GM18861 (cell line): ENCODE measurements at regions not wholly inside any gene's neighbourhood (a gene's known extent, or its start where the extent isn't known, plus 50 kb on each side); places are given as distances from the start of the nearest gene placed in this dataset.
"Not testable (repeated sequence)": the region's sequence is repeated elsewhere in the genome, so short reads cannot be mapped to it uniquely, and the experiment has no call there.

Experiments
- ATAC-seq: cut with Tn5 transposase; IDR thresholded peaks from one replicate; pipeline ENCODE4 v1.9.1; 2021; ENCODE audit not compliant: unreplicated experiment

DNA sequence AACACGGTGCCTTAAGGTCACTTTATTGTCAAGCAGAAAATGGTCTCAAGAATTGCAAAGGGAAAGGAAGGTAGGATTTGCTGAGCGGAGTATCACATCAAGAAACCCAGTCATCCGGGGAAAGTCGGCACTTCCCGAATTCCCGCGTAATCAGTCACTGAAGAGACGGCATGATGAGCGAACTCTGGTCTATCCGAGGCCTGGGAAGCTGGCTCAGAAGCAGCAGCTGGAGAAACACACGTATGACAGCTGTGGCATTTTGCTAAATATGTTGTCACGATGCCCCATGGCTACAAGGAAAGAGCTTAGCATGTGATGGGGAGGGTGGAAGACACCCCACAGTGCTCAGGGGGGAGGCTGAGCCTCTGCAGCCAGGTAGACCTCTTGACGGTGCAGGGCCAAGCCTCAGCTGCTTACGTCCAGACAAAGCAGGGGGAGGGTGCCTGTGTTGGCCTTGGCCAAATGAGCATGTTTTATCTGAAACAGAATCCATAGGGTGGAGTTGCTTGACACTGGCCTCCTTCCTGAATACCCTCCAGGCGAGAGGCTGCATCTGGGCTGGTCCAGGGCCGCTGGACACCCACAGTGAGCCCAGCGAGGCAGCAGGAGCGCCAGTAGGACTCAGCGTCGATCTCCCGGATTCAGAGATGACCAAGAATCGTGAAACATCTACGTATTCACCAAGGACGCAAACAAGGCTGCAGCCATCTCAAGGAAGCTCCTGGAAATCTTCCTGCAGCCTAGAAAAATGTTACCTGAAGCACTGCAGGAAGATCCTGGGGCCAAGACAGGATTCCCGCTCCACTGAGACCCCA, 118.8 kb upstream of the AFDN start:
- ATAC-seq, result no peak

DNA sequence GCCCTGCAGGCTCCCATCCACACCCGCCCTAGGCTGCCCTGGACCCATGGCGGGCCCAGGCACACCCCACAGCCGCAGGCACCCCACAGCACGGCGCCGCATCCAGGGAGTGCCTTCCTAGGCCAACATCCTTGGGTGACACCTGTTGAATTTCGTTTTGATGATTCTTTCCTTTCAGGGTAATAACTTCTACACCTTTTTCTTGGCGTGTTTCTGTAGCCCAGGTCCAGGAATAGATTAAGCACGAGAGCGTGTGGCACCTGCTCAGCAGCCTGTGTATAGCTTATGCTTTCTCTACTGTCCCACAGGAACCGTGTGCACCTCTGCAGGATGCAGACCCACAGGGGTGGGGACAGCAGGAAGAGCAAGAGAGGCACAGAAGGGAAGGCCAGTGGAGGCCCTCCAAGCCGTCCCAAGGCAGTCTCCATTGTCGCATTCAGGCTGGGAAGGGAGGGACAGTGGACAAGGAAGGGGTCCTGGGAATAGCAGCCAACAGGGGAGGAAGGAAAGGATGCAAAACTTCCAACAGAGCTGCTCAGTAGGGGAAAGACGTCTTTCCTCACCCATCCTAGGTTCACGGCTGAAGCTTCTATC, 118.1 kb upstream of the AFDN start:
- no peak for ATAC-seq

DNA sequence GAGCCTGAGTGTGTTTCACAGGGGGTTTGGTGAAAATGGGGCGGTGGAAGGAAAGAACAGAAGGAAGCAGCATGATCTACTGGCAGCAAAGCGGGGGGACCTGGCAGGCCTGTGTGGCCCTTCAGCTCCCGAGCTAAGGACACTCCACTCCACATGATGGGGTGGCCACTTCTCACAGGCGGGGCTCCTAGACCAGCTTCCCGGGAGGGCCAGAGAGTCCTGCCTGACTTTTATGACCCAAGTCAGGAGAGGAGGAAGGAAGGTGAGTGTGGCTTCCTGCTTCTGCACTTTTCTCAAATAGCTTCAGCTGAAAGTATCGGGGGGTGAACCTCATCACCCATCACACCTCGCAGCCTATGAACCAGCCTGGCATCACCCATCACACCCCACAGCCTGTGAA, 117.5 kb upstream of the AFDN start:
- no peak for ATAC-seq

DNA sequence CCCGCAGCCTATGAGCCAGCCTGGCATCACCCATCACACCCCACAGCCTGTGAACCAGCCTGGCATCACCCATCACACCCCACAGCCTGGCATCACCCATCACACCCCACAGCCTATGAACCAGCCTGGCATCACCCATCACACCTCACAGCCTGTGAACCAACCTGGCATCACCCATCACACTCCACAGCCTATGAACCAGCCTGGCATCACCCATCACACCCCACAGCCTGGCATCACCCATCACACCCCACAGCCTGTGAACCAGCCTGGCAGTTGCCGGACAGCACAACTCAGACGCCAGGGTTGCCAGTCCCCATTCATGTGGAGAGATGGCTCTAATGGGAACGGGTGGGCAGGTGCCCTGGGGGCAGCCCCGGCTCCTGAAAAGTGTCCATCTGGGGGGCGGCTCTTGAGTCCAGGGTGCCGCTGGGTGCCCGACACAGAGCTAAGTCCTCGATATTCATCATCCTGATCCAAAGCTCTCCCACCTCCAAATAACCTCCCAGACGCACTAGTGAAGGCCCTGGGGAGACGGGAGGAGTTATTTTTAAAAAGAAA, 116.9 kb upstream of the AFDN start:
- ATAC-seq, result not testable (repeated sequence)

DNA sequence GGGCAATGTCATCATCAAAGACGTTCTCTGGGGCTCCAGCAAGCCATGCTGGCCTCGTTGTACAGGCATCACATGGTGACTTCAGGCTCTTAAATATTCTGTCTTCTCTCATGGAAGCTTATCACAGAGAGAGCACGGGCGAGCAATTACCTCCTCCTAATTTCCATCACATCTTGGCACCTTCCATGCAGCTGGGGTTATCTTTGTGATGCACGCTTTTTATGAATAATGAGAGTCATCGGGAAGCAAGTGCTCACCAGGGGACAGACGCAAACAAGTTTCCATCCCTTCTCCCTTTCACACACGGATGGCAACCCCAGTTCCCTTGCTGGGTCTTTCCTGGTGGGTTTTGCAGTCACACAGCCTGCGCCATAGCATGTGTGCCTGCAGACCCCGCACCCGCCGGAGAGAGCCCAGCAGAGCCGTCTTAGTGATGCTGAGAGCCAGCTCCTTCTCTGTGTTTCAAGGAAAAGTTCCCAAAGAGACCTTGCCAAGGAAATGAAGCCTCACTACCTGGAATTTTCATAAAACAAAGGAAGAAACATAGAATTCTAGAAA, 116.3 kb upstream of the AFDN start:
- no peak for ATAC-seq

DNA sequence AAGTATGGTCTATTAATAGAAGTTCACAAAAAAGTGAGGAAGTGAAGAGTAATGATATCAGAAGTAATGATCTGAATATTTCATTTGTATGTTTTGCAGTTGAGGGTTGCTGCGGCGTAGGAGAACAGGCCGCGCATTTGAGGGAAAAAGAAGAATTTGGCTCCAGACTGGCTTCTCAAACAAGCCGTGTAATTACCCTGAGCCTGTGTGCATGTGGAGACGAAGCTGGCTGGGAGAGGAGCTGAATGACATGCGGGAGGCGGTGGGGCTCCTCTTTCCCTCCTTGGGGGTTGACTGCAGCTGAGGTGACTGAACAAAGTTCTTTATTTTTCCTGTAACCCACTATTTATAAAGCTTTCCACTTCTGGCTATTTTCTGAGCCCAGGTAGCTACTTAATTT, 115.5 kb upstream of the AFDN start:
- no peak for ATAC-seq

DNA sequence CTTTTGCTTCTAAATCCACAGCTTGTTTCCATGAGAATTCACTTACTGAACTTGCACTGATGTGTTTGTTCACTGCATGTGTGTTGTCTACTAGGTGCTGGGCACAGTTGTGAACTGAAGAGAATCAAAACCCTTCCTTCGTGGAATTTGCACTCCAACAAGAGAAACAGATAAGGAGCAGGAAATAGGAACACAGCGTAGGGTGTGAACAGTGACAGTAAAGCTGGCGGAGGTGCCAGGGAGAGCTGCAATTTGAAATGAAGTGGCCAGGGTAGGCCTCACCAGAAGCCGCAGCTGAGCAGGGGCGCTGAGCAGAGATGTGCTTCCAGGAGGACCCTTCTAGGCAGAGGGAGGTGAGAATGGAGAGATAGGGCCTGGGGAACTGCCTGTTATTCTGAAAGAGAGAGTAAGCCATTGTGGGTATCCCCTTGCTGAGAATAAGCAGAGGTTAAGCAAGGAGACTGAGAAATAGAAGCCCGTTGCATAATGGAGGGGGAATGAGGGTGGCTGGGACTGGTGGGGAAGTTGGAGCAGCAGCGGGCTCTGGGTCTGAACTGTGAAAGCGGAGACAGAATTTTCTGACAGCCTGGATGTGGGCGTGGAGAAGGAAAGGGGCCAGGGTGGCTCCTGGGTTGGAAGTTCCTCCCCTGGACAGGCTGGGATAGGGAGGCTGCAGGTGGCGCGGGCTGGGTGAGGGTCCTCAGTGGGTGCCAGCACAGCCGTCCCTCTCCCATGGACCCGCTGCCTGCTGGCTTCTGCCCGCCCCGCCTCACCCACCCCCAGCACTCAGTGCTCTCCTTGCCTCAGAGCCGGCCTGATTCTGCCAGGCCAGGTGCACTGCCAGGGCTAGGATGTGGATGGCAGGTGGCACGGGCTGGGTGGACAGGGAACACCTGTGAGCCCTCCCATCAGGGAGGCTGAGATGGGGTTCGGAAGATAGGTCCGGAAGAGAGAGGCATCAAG, 114.7 kb upstream of the AFDN start:
- no peak for ATAC-seq

DNA sequence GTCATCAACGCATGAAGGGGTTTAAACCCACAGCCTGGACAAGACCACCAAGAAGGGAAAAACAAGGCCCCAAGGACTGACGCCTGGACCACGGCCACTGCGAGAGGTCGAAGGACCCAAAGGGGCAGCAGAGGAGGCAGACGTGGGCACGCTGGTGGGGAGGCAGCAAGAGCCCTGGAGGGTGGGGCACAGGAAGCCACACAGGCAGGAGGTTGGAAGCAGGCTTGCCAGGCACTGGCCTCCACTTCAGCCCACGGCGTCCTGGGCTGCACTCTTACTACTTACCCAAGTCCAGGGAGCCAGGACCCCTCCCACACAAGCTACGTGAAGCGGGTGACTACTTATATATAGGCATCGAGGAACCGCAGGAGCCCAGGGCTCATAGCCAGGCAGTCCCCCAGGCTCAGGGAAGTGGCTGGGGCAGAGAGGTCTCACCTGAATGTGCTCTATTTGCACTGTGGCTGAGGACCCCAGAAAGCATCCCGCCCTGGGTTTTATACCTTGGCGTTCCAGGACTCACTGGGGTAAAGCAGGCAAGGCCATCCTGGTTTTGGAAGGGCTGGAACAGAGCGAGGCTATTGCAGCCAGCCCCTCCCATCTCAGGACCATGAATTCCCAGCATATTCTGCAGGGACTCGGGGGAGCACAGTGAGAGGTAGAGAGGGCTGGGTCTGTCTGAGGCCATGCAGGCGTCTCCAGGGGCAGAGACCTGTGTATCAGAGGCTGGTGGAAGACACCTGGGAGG, 113.8 kb upstream of the AFDN start:
- no peak for ATAC-seq

DNA sequence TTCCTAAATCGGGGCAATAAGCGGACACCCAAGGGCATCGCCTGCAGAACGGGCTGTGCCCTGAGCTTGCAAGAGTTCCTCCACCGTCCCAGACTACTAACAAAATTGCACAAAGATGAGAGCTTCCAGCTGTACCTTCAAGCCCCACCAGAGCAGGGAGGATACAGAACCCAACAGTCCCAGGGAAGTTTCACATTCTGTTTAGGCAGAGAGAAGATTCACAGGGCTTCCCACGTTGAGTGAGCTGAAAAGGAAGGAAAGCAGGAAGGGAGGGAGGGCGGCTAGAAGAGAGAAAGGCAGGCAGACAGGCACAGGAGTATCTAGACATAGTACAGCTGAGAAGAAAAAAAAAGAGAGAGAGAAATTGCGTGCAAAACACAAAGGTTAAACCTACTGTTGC, 112.6 kb upstream of the AFDN start:
- ATAC-seq, result no peak

DNA sequence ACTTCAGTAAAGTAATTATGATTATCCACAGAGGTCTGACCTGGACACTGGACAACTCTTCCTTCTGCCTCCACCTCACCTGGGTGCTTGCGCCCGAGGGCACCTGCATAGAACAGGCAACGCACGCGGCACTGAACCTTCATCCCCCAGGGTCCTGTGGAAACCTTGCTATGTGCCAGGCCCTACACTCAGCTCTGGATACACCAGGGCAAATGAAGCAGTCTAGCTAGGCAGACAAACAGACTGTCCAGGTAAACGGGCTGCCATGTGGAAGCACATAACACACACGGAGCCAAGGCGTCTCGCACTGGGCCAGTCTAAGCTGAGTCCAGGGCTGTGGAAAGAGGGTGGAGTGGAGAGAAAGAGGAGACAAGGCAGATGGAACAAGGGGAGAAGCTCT, 109.3 kb upstream of the AFDN start:
- no peak for ATAC-seq

DNA sequence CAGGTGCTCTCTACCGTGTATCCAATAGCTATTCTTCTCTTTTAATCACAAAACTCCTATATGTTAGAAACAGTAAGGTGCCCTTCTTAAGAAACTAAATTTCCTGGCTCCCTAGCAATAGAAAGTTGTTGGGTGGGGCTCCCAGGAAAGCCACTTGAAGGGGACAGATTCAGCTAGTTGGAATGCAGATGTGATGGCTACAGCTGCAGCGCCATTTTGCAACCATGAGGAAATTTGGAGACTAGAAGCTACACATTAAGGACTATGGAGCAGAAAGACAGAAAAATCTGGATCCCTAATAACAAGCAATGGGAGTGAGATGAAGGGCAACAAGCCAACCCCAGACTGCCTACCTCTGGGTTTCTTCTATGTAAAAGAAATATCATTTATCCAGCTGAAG, 108.8 kb upstream of the AFDN start:
- ATAC-seq, result no peak

DNA sequence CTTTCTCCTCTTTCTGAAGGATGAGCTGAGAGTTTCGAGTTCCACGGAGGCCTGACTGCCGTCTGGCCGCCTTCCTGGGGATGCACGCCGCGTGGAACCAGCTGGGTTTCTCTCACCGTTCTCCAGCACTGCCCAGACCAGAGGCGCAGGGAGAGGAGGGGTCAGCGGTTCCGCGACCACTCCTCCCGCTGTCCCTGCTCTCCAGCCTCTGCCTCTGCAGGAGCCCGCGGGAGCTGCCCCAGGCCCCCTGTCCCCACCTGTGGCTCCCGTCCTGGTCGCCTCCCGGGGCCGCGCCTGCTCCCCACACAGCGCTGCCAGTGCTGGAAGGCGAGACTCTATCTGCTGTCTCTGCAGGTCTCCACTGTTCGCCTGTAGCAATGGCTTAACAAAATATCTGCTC, 106.8 kb upstream of the AFDN start:
- ATAC-seq, result no peak

DNA sequence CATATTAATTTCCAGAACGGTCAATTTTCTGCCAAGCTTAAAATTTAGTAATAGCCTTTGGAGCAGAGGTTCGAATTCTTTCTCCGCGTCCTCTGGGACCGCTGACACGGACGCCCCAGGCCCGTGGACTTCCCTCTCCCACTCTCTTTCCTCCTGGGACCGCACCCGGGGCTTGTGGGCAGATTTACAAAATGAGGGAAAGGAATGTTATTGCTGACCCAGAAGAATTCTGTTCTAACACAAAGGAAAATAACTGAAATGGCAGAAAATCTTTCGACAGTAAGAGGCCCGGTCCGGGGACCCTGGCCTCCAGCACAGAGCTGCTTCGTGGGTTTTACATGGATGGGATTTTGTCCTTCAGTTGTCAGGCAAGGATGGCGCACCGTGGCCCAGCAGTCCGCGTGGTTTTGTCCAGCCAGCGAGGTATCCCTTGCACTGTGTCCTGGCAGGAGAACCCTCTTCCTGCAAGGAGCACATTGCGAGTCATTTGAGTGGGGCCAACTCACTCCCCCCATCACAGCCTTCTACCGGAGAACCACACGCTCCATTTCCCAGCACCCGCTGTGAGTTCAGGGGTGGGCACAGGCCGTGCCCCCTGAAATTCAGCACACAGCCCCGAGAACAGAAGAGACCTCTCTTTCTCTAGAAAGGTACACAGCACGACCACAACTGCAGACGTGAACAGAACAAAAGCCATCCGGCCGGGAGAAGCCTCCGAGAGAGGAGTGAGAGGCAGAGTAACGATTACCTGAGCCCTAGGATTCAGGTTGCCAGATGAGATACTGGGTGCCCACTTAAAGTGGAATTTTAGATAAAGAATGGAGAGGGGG, 106.0 kb upstream of the AFDN start:
- ATAC-seq, result no peak

DNA sequence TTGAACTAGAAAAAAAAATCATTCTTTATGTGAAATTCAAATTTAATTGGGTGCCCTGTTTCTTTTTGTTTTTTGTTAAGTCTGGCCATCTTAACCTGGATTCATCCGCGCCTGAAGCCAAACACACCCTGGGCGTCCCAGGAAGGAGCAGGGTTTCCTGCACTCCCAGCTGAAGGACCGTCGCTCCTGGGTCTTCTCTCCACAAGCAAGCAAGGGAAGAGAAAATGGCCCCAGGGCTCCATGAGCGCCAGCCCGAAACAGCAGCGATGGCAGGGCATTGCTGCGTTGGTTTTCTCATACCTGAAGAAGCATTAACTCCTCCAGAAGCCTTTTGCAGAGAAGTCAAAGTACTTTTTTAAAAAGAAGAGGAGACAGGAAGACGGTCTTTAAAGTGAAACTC, 105.4 kb upstream of the AFDN start:
- ATAC-seq, result no peak

DNA sequence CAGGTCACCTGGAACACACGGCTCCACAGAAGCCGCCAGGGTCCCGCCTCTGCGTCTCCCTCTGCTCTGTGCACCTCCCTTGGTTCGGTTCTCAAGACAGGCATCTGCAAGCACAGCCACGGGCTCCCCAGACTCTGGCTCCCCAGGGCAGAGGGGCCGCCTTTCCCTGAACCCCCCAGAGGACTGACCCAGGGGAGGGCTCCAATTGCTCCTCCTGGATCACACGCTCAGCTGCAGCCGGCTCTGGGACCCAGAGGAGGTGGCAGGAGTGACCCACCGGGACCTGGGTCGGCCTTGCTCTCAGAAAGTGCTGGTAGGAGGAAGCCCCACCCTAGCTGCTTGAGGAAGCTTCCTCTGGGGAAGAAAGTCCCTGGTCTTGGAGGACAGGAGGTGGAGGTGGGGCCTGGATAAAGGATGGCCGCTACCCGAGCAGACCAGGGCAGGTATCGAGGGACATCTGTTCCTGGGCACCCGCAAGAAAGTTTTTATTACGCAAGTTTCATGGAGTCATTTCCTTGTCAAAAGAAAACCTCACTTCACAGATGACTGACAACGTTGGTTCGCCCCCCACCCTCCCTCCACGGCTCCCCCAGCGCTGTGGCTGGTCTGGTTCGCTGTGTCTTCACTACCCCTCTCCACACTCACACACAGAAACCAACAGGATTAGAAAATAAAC, 103.9 kb upstream of the AFDN start:
- no peak for ATAC-seq

DNA sequence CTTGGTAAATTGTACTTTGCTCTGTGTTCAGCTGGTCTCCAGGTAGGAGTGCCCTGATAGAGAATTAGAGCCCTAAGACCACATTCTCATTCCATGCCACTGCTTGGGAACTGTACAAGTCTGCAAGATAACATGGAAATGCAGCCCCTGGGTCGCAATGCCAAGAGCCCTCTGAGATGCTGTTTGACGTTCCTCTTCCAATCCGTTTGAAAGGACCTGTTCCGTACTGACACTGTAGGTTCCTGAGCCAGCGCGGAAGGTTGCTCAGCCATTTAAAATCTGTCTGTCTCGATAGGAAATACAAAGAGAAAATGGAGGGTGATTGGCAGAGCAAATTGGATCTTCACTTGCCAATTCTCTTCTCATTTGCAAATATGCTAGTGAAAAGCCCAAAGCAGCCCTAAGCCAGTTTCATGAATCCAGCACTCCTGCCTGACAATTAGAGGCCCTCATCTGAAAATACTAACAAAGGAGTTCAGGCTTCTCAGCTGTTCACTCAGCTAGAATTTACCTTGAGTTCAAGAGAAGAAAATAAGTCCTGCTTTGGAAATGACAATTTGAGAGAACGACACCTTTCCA, 100.6 kb upstream of the AFDN start:
- ATAC-seq, result no peak

DNA sequence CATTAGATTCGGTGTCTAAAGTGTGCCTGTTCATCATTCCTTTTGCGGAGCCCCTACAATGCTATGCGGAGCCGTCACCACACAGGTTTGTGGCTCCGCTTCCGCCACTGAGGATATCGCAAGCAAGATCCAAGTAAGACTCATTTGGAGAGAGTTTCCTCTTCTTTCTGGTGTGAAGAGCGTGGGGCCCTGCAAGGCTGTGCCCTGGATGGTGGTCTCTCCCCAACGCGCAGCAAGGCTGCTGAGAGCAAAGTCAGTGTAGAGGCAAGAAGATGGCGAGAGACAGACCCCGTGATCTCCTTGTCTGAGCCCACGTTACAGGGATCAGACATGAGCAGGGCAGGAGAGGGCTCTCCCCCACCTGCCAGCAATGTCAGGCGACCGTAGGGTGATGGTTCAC, 96.3 kb upstream of the AFDN start:
- no peak for ATAC-seq

DNA sequence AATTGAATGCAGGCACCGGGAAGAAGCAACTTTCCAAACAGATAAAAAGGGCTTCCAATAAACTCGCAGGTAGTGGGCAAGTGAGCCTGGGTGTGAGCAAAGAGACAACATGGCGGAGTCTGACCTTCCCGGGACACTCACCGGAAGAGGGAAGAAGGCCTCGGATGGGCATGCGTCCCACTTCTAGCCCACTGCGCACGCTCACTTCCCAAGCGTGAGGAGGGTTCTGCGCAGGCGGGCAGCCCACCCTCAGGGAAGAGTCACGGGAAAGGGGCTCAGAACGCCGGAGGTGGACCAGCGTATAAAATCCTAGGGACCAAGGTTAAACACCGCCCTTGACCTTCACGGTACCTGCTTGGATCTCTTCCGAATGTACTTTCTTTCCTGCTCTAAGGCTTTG, 95.5 kb upstream of the AFDN start:
- no peak for ATAC-seq
